Upper lobe of left lung (tissue), 4 donors: ENCODE measurements at regions not wholly inside any gene's neighbourhood (a gene's known extent, or its start where the extent isn't known, plus 50 kb on each side); places are given as distances from the start of the nearest gene placed in this dataset.

Experiments used
- EP300 ChIP-seq, 4 donors: sonication (generic); formaldehyde crosslinking; IDR thresholded peaks; one replicate each; pipeline ENCODE4 v1.5.1; 2017; ENCODE audit warnings: antibody characterized with exemption in 4 of 4, control low read depth in 2 of 4
- POLR2A ChIP-seq, 4 donors: fragments of 450-650 bp; IDR thresholded peaks; one replicate each; pipeline ENCODE4 v1.5.1; 2016 to 2017; ENCODE audit warnings: antibody characterized with exemption in 4 of 4, mild to moderate bottlenecking in 2 of 4
- POLR2AphosphoS5 ChIP-seq, 2 donors: sonication (generic); formaldehyde crosslinking; IDR thresholded peaks; one replicate each; pipeline ENCODE4 v1.5.1; 2017; ENCODE audit warnings: antibody characterized with exemption in 2 of 2
- TF ChIP-seq, protein P1 (sequence below), 6 experiments: fragments of 450-650 bp in 4 of 6; fragments of 200-600 bp in 2 of 6; sonication (generic) in 2 of 6; IDR thresholded peaks; one replicate each; pipeline ENCODE4 v1.5.1; 2016 to 2019; ENCODE audit warnings: antibody characterized with exemption in 6 of 6

DNA sequence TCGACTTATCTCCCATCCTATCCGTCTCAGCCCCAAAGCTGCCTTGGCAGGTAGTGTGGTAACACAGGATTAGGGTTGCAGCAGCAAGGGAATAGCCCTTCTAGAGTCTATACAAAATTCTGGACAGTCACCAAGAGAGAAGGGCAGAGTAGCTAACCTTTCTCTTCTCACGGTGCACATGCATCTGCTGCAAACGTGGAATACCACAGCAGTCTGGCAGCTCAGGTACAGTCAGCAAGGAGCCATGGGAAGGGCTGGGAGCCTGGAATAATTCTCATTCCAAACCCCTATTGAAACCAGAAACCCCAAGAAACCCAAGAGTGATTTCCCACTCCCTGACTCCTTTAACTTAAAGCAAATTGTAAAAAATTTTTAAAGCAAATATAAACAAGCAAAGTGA, 92.3 kb upstream of the THRB start:
- TF ChIP-seq POLR2A (IDR thresholded peaks at IDR 0.05) (no peak), POLR2AphosphoS5 (IDR thresholded peaks at IDR 0.05) (no peak), EP300 (IDR thresholded peaks at IDR 0.05) (no peak)
- TF ChIP-seq, protein P1, sequence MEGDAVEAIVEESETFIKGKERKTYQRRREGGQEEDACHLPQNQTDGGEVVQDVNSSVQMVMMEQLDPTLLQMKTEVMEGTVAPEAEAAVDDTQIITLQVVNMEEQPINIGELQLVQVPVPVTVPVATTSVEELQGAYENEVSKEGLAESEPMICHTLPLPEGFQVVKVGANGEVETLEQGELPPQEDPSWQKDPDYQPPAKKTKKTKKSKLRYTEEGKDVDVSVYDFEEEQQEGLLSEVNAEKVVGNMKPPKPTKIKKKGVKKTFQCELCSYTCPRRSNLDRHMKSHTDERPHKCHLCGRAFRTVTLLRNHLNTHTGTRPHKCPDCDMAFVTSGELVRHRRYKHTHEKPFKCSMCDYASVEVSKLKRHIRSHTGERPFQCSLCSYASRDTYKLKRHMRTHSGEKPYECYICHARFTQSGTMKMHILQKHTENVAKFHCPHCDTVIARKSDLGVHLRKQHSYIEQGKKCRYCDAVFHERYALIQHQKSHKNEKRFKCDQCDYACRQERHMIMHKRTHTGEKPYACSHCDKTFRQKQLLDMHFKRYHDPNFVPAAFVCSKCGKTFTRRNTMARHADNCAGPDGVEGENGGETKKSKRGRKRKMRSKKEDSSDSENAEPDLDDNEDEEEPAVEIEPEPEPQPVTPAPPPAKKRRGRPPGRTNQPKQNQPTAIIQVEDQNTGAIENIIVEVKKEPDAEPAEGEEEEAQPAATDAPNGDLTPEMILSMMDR (IDR thresholded peaks at IDR 0.05) = no peak
